Hematopoietic multipotent progenitor cell treated with erythropoietin and hydrocortisone succinate and interleukin-3 and kit ligand, for 8 days (in vitro differentiated cells): ENCODE measurements at regions not wholly inside any gene's neighbourhood (a gene's known extent, or its start where the extent isn't known, plus 50 kb on each side); places are given as distances from the start of the nearest gene placed in this dataset.
"Not testable (repeated sequence)": the region's sequence is repeated elsewhere in the genome, so short reads cannot be mapped to it uniquely, and the experiment has no call there.

Source experiments
- DNase-seq: peaks from one replicate; pipeline ENCODE4 v3.0.0-alpha.2; 2015

GRCh38 chr4:64960516-64960915, 551.3 kb upstream of the TECRL start:
- DNase-seq: no peak

- DNase-seq: no peak
Observed at GRCh38 chr4:64940698-64941097, 531.4 kb upstream of the TECRL start.

GRCh38 chr4:64935469-64936001, 526.3 kb upstream of the TECRL start:
- no peak for DNase-seq

- DNase-seq: no peak
Observed at GRCh38 chr4:64911846-64912245, 502.6 kb upstream of the TECRL start.

GRCh38 chr4:64903986-64904385, 494.7 kb upstream of the TECRL start:
- DNase-seq: no peak

- no peak for DNase-seq
Observed at GRCh38 chr4:64899563-64899962, 490.3 kb upstream of the TECRL start.

GRCh38 chr4:64899030-64899429, 489.8 kb upstream of the TECRL start:
- DNase-seq: not testable (repeated sequence)

- DNase-seq: no peak
Observed at GRCh38 chr4:64897683-64898082, 488.4 kb upstream of the TECRL start.

- no peak for DNase-seq
Observed at GRCh38 chr4:64895031-64895430, 485.8 kb upstream of the TECRL start.

GRCh38 chr4:64893205-64893604, 484.0 kb upstream of the TECRL start:
- no peak for DNase-seq

- no peak for DNase-seq
Observed at GRCh38 chr4:64889906-64890610, 480.8 kb upstream of the TECRL start.

- no peak for DNase-seq
Observed at GRCh38 chr4:64883087-64883807, 474.0 kb upstream of the TECRL start.

GRCh38 chr4:64882311-64883086, 473.2 kb upstream of the TECRL start:
- no peak for DNase-seq

- DNase-seq: no peak
Observed at GRCh38 chr4:64880557-64880956, 471.3 kb upstream of the TECRL start.

- DNase-seq: no peak
Observed at GRCh38 chr4:64876021-64876420, 466.8 kb upstream of the TECRL start.

- DNase-seq: no peak
Observed at GRCh38 chr4:64870558-64870957, 461.3 kb upstream of the TECRL start.

- no peak for DNase-seq
Observed at GRCh38 chr4:64857815-64858214, 448.6 kb upstream of the TECRL start.

- DNase-seq: no peak
Observed at GRCh38 chr4:64857198-64857597, 447.9 kb upstream of the TECRL start.

GRCh38 chr4:64846417-64846816, 437.2 kb upstream of the TECRL start:
- no peak for DNase-seq

- DNase-seq: no peak
Observed at GRCh38 chr4:64829749-64830148, 420.5 kb upstream of the TECRL start.

- DNase-seq: no peak
Observed at GRCh38 chr4:64824591-64824990, 415.3 kb upstream of the TECRL start.

GRCh38 chr4:64822405-64822804, 413.2 kb upstream of the TECRL start:
- no peak for DNase-seq

- DNase-seq: no peak
Observed at GRCh38 chr4:64821219-64821976, 412.1 kb upstream of the TECRL start.
